Liver (tissue), 8 donors: ENCODE measurements at regions not wholly inside any gene's neighbourhood (a gene's known extent, or its start where the extent isn't known, plus 50 kb on each side); places are given as distances from the start of the nearest gene placed in this dataset.

Experiments used
- DNase-seq: peaks from one replicate; pipeline ENCODE4 v3.0.0-alpha.2; 2017; ENCODE audit warnings: low spot score
- H3K27ac ChIP-seq, 2 donors: one replicate each; pipeline ENCODE4 v1.7.0; 2013; ENCODE audit warnings: inconsistent platforms in 2 of 2, low read length in 2 of 2, control low read depth in 1 of 2, low read depth in 1 of 2, mild to moderate bottlenecking in 1 of 2
- H3K27me3 ChIP-seq, 4 donors: one replicate each; pipeline versions ENCODE4 v1.6.1 to v1.7.0; 2013; ENCODE audit warnings: low read length in 3 of 4, inconsistent platforms in 1 of 4, mild to moderate bottlenecking in 1 of 4, moderate library complexity in 1 of 4; ENCODE audit not compliant: control insufficient read depth in 4 of 4, insufficient read depth in 4 of 4
- H3K36me3 ChIP-seq, 4 donors: one replicate each; pipeline versions ENCODE4 v1.6.1 to v1.7.0; 2013; ENCODE audit warnings: low read length in 3 of 4, mild to moderate bottlenecking in 3 of 4, low read depth in 1 of 4, moderate library complexity in 1 of 4; ENCODE audit not compliant: control insufficient read depth in 4 of 4, insufficient read depth in 3 of 4
- H3K4me1 ChIP-seq, 4 donors: one replicate each; pipeline versions ENCODE4 v1.6.1 to v1.7.0; 2013; ENCODE audit warnings: low read length in 3 of 4, mild to moderate bottlenecking in 3 of 4, moderate library complexity in 1 of 4; ENCODE audit not compliant: control insufficient read depth in 4 of 4, insufficient read depth in 4 of 4
- H3K4me3 ChIP-seq, 3 donors: one replicate each; pipeline versions ENCODE4 v1.6.1 to v1.7.0; 2013; ENCODE audit warnings: low read length in 3 of 3, control low read depth in 1 of 3, low read depth in 1 of 3, mild to moderate bottlenecking in 1 of 3
- H3K9ac ChIP-seq, 2 donors: one replicate each; pipeline ENCODE4 v1.7.0; 2013; ENCODE audit warnings: low read length in 2 of 2, mild to moderate bottlenecking in 2 of 2, moderate library complexity in 2 of 2, control low read depth in 1 of 2, low read depth in 1 of 2
- H3K9me3 ChIP-seq, 4 donors: one replicate each; pipeline versions ENCODE4 v1.6.1 to v1.7.0; 2013; ENCODE audit warnings: low read length in 3 of 4; ENCODE audit not compliant: control insufficient read depth in 4 of 4
- EGR1 ChIP-seq, 2 donors: IDR thresholded peaks; 2 replicates each; pipeline ENCODE4 v1.6.1; 2016 to 2018; ENCODE audit warnings: antibody characterized with exemption in 2 of 2, low read depth in 2 of 2
- FOXA1 ChIP-seq: IDR thresholded peaks from 2 replicates; pipeline ENCODE4 v1.6.1; 2016; ENCODE audit warnings: antibody characterized with exemption
- FOXA2 ChIP-seq: IDR thresholded peaks from 2 replicates; pipeline ENCODE4 v1.6.1; 2016; ENCODE audit warnings: antibody characterized with exemption
- GABPA ChIP-seq, 2 donors: IDR thresholded peaks in 1 of 2; conservative IDR thresholded peaks in 1 of 2; 2 replicates each; pipeline ENCODE4 v1.6.1; 2016; ENCODE audit warnings: antibody characterized with exemption in 2 of 2, mild to moderate bottlenecking in 1 of 2, moderate library complexity in 1 of 2
- HNF4A ChIP-seq, 2 donors: conservative IDR thresholded peaks; 2 replicates each; pipeline ENCODE4 v1.6.1; 2016; ENCODE audit warnings: antibody characterized with exemption in 2 of 2, mild to moderate bottlenecking in 2 of 2
- HNF4G ChIP-seq: IDR thresholded peaks from 2 replicates; pipeline ENCODE4 v1.6.1; 2016; ENCODE audit warnings: antibody characterized with exemption
- JUND ChIP-seq, 2 donors: IDR thresholded peaks; 2 replicates each; pipeline ENCODE4 v1.6.1; 2016; ENCODE audit warnings: antibody characterized with exemption in 2 of 2
- NR2F2 ChIP-seq: IDR thresholded peaks from 2 replicates; pipeline ENCODE4 v1.6.1; 2016; ENCODE audit warnings: antibody characterized with exemption
- RAD21 ChIP-seq, 2 donors: IDR thresholded peaks; 2 replicates each; pipeline ENCODE4 v1.6.1; 2016; ENCODE audit warnings: antibody characterized with exemption in 2 of 2, mild to moderate bottlenecking in 2 of 2
- RXRA ChIP-seq, 2 donors: IDR thresholded peaks; 2 replicates each; pipeline ENCODE4 v1.6.1; 2017 to 2018; ENCODE audit warnings: antibody characterized with exemption in 2 of 2, mild to moderate bottlenecking in 1 of 2
- SP1 ChIP-seq: IDR thresholded peaks from 2 replicates; pipeline ENCODE4 v1.6.1; 2018; ENCODE audit warnings: antibody characterized with exemption, mild to moderate bottlenecking
- TAF1 ChIP-seq: conservative IDR thresholded peaks from 2 replicates; pipeline ENCODE4 v1.6.1; 2016; ENCODE audit warnings: antibody characterized with exemption, mild to moderate bottlenecking
- YY1 ChIP-seq: IDR thresholded peaks from 2 replicates; pipeline ENCODE4 v1.6.1; 2016; ENCODE audit warnings: antibody characterized with exemption, mild to moderate bottlenecking
- WGBS: extraction: QIAGEN DNeasy Blood & Tissue Kit; methylation state at CpG from one replicate; pipeline ENCODE4 v1.1.7; 2013; 5-methylcytosine and 5-hydroxymethylcytosine counted together
- TF ChIP-seq, protein P1 (sequence below): IDR thresholded peaks from 2 replicates; pipeline ENCODE4 v1.6.1; 2016; ENCODE audit warnings: antibody characterized with exemption, mild to moderate bottlenecking
- TF ChIP-seq, protein P2 (sequence below): IDR thresholded peaks from 2 replicates; pipeline ENCODE4 v1.6.1; 2016; ENCODE audit warnings: antibody characterized with exemption
- TF ChIP-seq, protein P3 (sequence below): IDR thresholded peaks from 2 replicates; pipeline ENCODE4 v1.6.1; 2016; ENCODE audit warnings: antibody characterized with exemption
- TF ChIP-seq, protein P4 (sequence below): fragments of 150-350 bp; IDR thresholded peaks from 2 replicates; pipeline ENCODE4 v1.5.1; 2017; ENCODE audit warnings: improper control_type of control experiment, low read depth, low read length; ENCODE audit not compliant: missing input control
- TF ChIP-seq, protein P5 (sequence below): IDR thresholded peaks from 2 replicates; pipeline ENCODE4 v1.6.1; 2016; ENCODE audit warnings: antibody characterized with exemption
- donor health status: healthy.
- donor health status: healthy.
- donor health status: healthy.
- donor health status: healthy.
- donor health status: healthy.

DNA sequence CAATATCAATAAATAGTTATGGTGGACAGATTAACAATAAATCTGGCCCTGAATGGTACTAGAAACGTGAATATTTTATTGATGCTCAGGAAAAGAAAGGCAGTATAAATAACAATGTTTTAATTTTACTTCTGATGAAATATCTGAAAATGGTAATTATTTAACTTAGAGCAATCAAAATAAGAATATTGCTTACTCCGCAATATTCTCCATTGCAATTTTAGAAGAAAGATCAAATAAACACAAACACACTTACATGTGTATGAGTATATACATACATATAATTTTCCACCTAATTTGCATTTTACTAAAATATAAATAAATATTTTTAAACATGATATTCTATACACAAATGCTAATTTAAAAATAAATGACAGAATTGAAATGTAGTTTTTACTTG is 1130.5 kb downstream of the NCAM2 start:
- no peaks in the 10 kb centered on the region for H3K4me1 ChIP-seq
- no peaks in the 10 kb centered on the region for H3K36me3 ChIP-seq
- H3K9ac ChIP-seq: no peak overlapping the region
- no peak overlapping the region for H3K4me3 ChIP-seq
- no peaks in the 10 kb centered on the region for H3K27me3 ChIP-seq
- DNase-seq: no peak
- no peaks in the 10 kb centered on the region for H3K9me3 ChIP-seq
- WGBS: 67% methylated on average over 2 of the region's 2 CpGs
- TF ChIP-seq JUND (IDR thresholded peaks at IDR 0.05) (no peak), RAD21 (IDR thresholded peaks at IDR 0.05) (no peak), NR2F2 (no peak), RXRA (IDR thresholded peaks at IDR 0.05) (no peak), YY1 (no peak), EGR1 (IDR thresholded peaks at IDR 0.05; ENCODE audit: low read depth in 2 of 2) (no peak), FOXA2 (no peak), HNF4A (conservative IDR thresholded peaks at IDR 0.05) (no peak), TAF1 (no peak), GABPA (IDR thresholded peaks at IDR 0.05 in 1 of 2, conservative IDR thresholded peaks at IDR 0.05 in 1 of 2) (no peak), HNF4G (no peak), FOXA1 (no peak), SP1 (no peak)
- TF ChIP-seq, protein P1, sequence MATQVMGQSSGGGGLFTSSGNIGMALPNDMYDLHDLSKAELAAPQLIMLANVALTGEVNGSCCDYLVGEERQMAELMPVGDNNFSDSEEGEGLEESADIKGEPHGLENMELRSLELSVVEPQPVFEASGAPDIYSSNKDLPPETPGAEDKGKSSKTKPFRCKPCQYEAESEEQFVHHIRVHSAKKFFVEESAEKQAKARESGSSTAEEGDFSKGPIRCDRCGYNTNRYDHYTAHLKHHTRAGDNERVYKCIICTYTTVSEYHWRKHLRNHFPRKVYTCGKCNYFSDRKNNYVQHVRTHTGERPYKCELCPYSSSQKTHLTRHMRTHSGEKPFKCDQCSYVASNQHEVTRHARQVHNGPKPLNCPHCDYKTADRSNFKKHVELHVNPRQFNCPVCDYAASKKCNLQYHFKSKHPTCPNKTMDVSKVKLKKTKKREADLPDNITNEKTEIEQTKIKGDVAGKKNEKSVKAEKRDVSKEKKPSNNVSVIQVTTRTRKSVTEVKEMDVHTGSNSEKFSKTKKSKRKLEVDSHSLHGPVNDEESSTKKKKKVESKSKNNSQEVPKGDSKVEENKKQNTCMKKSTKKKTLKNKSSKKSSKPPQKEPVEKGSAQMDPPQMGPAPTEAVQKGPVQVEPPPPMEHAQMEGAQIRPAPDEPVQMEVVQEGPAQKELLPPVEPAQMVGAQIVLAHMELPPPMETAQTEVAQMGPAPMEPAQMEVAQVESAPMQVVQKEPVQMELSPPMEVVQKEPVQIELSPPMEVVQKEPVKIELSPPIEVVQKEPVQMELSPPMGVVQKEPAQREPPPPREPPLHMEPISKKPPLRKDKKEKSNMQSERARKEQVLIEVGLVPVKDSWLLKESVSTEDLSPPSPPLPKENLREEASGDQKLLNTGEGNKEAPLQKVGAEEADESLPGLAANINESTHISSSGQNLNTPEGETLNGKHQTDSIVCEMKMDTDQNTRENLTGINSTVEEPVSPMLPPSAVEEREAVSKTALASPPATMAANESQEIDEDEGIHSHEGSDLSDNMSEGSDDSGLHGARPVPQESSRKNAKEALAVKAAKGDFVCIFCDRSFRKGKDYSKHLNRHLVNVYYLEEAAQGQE: no peak
- TF ChIP-seq, protein P2, sequence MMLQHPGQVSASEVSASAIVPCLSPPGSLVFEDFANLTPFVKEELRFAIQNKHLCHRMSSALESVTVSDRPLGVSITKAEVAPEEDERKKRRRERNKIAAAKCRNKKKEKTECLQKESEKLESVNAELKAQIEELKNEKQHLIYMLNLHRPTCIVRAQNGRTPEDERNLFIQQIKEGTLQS: no peak
- TF ChIP-seq, protein P3, sequence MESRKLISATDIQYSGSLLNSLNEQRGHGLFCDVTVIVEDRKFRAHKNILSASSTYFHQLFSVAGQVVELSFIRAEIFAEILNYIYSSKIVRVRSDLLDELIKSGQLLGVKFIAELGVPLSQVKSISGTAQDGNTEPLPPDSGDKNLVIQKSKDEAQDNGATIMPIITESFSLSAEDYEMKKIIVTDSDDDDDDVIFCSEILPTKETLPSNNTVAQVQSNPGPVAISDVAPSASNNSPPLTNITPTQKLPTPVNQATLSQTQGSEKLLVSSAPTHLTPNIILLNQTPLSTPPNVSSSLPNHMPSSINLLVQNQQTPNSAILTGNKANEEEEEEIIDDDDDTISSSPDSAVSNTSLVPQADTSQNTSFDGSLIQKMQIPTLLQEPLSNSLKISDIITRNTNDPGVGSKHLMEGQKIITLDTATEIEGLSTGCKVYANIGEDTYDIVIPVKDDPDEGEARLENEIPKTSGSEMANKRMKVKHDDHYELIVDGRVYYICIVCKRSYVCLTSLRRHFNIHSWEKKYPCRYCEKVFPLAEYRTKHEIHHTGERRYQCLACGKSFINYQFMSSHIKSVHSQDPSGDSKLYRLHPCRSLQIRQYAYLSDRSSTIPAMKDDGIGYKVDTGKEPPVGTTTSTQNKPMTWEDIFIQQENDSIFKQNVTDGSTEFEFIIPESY: no peak
- TF ChIP-seq, protein P4, sequence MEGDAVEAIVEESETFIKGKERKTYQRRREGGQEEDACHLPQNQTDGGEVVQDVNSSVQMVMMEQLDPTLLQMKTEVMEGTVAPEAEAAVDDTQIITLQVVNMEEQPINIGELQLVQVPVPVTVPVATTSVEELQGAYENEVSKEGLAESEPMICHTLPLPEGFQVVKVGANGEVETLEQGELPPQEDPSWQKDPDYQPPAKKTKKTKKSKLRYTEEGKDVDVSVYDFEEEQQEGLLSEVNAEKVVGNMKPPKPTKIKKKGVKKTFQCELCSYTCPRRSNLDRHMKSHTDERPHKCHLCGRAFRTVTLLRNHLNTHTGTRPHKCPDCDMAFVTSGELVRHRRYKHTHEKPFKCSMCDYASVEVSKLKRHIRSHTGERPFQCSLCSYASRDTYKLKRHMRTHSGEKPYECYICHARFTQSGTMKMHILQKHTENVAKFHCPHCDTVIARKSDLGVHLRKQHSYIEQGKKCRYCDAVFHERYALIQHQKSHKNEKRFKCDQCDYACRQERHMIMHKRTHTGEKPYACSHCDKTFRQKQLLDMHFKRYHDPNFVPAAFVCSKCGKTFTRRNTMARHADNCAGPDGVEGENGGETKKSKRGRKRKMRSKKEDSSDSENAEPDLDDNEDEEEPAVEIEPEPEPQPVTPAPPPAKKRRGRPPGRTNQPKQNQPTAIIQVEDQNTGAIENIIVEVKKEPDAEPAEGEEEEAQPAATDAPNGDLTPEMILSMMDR: no peak
- TF ChIP-seq, protein P5, sequence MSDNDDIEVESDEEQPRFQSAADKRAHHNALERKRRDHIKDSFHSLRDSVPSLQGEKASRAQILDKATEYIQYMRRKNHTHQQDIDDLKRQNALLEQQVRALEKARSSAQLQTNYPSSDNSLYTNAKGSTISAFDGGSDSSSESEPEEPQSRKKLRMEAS: no peak
- H3K27ac ChIP-seq: no peak overlapping the region
